ENCODE measurements at regions not wholly inside any gene's neighbourhood (a gene's known extent, or its start where the extent isn't known, plus 50 kb on each side); places are given as distances from the start of the nearest gene placed in this dataset.

GRCh38 chr4:34178476-34178875 is 2065.8 kb downstream of the ARAP2 start:
- H3K4me1 Mint-ChIP-seq: no peaks in the 10 kb centered on the region
- H3K27ac Mint-ChIP-seq: no peak overlapping the region
- peaks cover 26% of the 10 kb centered on the region for H3K9me3 Mint-ChIP-seq
- H3K4me3 Mint-ChIP-seq: no peak overlapping the region
- H3K27me3 Mint-ChIP-seq: no peaks in the 10 kb centered on the region
- H3K36me3 Mint-ChIP-seq: no peaks in the 10 kb centered on the region

GRCh38 chr4:34181311-34181841 is 2062.9 kb downstream of the ARAP2 start:
- H3K4me3 Mint-ChIP-seq: no peak overlapping the region
- H3K27me3 Mint-ChIP-seq: no peaks in the 10 kb centered on the region
- no peak overlapping the region for H3K27ac Mint-ChIP-seq
- H3K9me3 Mint-ChIP-seq: peaks cover 14% of the 10 kb centered on the region
- H3K4me1 Mint-ChIP-seq: no peaks in the 10 kb centered on the region
- H3K36me3 Mint-ChIP-seq: no peaks in the 10 kb centered on the region

- Mint-ChIP-seq H3K9me3 (peaks cover 14% of the 10 kb centered on the region), H3K4me3 (no peak overlapping the region), H3K4me1 (no peaks in the 10 kb centered on the region), H3K36me3 (no peaks in the 10 kb centered on the region), H3K27me3 (no peaks in the 10 kb centered on the region), H3K27ac (no peak overlapping the region)
Observed at GRCh38 chr4:34181891-34182290, 2062.4 kb downstream of the ARAP2 start.

- Mint-ChIP-seq H3K27me3 (no peaks in the 10 kb centered on the region), H3K36me3 (no peaks in the 10 kb centered on the region)
Observed at GRCh38 chr4:34182306-34182705, 2062.0 kb downstream of the ARAP2 start.

GRCh38 chr4:34183926-34184325 is 2060.4 kb downstream of the ARAP2 start:
- no peak overlapping the region for H3K27ac Mint-ChIP-seq
- H3K4me1 Mint-ChIP-seq: no peaks in the 10 kb centered on the region
- no peaks in the 10 kb centered on the region for H3K36me3 Mint-ChIP-seq
- no peaks in the 10 kb centered on the region for H3K27me3 Mint-ChIP-seq
- H3K9me3 Mint-ChIP-seq: peaks cover 18% of the 10 kb centered on the region
- H3K4me3 Mint-ChIP-seq: no peak overlapping the region

More at GRCh38 chr4:34182306-34182705, 2062.0 kb downstream of the ARAP2 start:
- no peak overlapping the region for H3K27ac Mint-ChIP-seq
- H3K9me3 Mint-ChIP-seq: peaks cover 14% of the 10 kb centered on the region
- no peaks in the 10 kb centered on the region for H3K4me1 Mint-ChIP-seq
- H3K4me3 Mint-ChIP-seq: no peak overlapping the region

- Mint-ChIP-seq H3K4me1 (no peaks in the 10 kb centered on the region), H3K9me3 (peaks cover 8% of the 10 kb centered on the region), H3K27me3 (no peaks in the 10 kb centered on the region), H3K36me3 (no peaks in the 10 kb centered on the region), H3K4me3 (no peak overlapping the region), H3K27ac (no peak overlapping the region)
Observed at GRCh38 chr4:34187056-34187455, 2057.3 kb downstream of the ARAP2 start.

- H3K27me3 Mint-ChIP-seq: no peaks in the 10 kb centered on the region
- H3K4me1 Mint-ChIP-seq: no peaks in the 10 kb centered on the region
- H3K36me3 Mint-ChIP-seq: no peaks in the 10 kb centered on the region
- H3K9me3 Mint-ChIP-seq: peaks cover 8% of the 10 kb centered on the region
- no peak overlapping the region for H3K4me3 Mint-ChIP-seq
- no peak overlapping the region for H3K27ac Mint-ChIP-seq
Observed at GRCh38 chr4:34191443-34191842, 2052.9 kb downstream of the ARAP2 start.

GRCh38 chr4:34193451-34194154 is 2050.7 kb downstream of the ARAP2 start:
- no peaks in the 10 kb centered on the region for H3K36me3 Mint-ChIP-seq
- H3K4me1 Mint-ChIP-seq: no peaks in the 10 kb centered on the region
- no peak overlapping the region for H3K27ac Mint-ChIP-seq
- H3K4me3 Mint-ChIP-seq: no peak overlapping the region
- no peaks in the 10 kb centered on the region for H3K27me3 Mint-ChIP-seq
- peaks cover 4% of the 10 kb centered on the region for H3K9me3 Mint-ChIP-seq

GRCh38 chr4:34194585-34194984 is 2049.7 kb downstream of the ARAP2 start:
- no peaks in the 10 kb centered on the region for H3K36me3 Mint-ChIP-seq
- H3K4me3 Mint-ChIP-seq: no peak overlapping the region
- no peaks in the 10 kb centered on the region for H3K4me1 Mint-ChIP-seq
- H3K27ac Mint-ChIP-seq: no peak overlapping the region
- H3K9me3 Mint-ChIP-seq: peaks cover 4% of the 10 kb centered on the region
- no peaks in the 10 kb centered on the region for H3K27me3 Mint-ChIP-seq

GRCh38 chr4:34196375-34196774 is 2047.9 kb downstream of the ARAP2 start:
- H3K36me3 Mint-ChIP-seq: no peaks in the 10 kb centered on the region
- H3K27ac Mint-ChIP-seq: no peak overlapping the region
- H3K4me3 Mint-ChIP-seq: no peak overlapping the region
- H3K27me3 Mint-ChIP-seq: no peaks in the 10 kb centered on the region
- peaks cover 4% of the 10 kb centered on the region for H3K9me3 Mint-ChIP-seq
- H3K4me1 Mint-ChIP-seq: no peaks in the 10 kb centered on the region

GRCh38 chr4:34198966-34199365 is 2045.3 kb downstream of the ARAP2 start:
- H3K27me3 Mint-ChIP-seq: no peaks in the 10 kb centered on the region
- no peaks in the 10 kb centered on the region for H3K36me3 Mint-ChIP-seq
- H3K27ac Mint-ChIP-seq: no peak overlapping the region
- H3K9me3 Mint-ChIP-seq: peaks cover 4% of the 10 kb centered on the region
- H3K4me3 Mint-ChIP-seq: no peak overlapping the region
- no peaks in the 10 kb centered on the region for H3K4me1 Mint-ChIP-seq

GRCh38 chr4:34200535-34200934 is 2043.8 kb downstream of the ARAP2 start:
- H3K27ac Mint-ChIP-seq: no peak overlapping the region
- no peaks in the 10 kb centered on the region for H3K4me1 Mint-ChIP-seq
- H3K4me3 Mint-ChIP-seq: no peak overlapping the region
- H3K9me3 Mint-ChIP-seq: peaks cover 4% of the 10 kb centered on the region
- H3K27me3 Mint-ChIP-seq: no peaks in the 10 kb centered on the region
- no peaks in the 10 kb centered on the region for H3K36me3 Mint-ChIP-seq

- no peak overlapping the region for H3K27ac Mint-ChIP-seq
- no peaks in the 10 kb centered on the region for H3K36me3 Mint-ChIP-seq
- H3K4me1 Mint-ChIP-seq: no peaks in the 10 kb centered on the region
- H3K9me3 Mint-ChIP-seq: no peaks in the 10 kb centered on the region
- H3K4me3 Mint-ChIP-seq: no peak overlapping the region
- H3K27me3 Mint-ChIP-seq: no peaks in the 10 kb centered on the region
Observed at GRCh38 chr4:34202154-34202553, 2042.2 kb downstream of the ARAP2 start.

GRCh38 chr4:34220601-34221000 is 2023.7 kb downstream of the ARAP2 start:
- no peak overlapping the region for H3K4me3 Mint-ChIP-seq
- no peaks in the 10 kb centered on the region for H3K4me1 Mint-ChIP-seq
- H3K36me3 Mint-ChIP-seq: no peaks in the 10 kb centered on the region
- no peak overlapping the region for H3K27ac Mint-ChIP-seq
- H3K27me3 Mint-ChIP-seq: no peaks in the 10 kb centered on the region
- H3K9me3 Mint-ChIP-seq: no peaks in the 10 kb centered on the region

- H3K27ac Mint-ChIP-seq: no peak overlapping the region
- H3K4me3 Mint-ChIP-seq: no peak overlapping the region
- no peaks in the 10 kb centered on the region for H3K4me1 Mint-ChIP-seq
- H3K27me3 Mint-ChIP-seq: no peaks in the 10 kb centered on the region
- H3K36me3 Mint-ChIP-seq: no peaks in the 10 kb centered on the region
- no peaks in the 10 kb centered on the region for H3K9me3 Mint-ChIP-seq
Observed at GRCh38 chr4:34221986-34222385, 2022.3 kb downstream of the ARAP2 start.

- Mint-ChIP-seq H3K36me3 (no peaks in the 10 kb centered on the region), H3K27ac (no peak overlapping the region), H3K27me3 (no peaks in the 10 kb centered on the region), H3K4me3 (no peak overlapping the region), H3K9me3 (peaks cover 14% of the 10 kb centered on the region), H3K4me1 (no peaks in the 10 kb centered on the region)
Observed at GRCh38 chr4:34236118-34236517, 2008.2 kb downstream of the ARAP2 start.

- no peak overlapping the region for H3K4me3 Mint-ChIP-seq
- H3K36me3 Mint-ChIP-seq: no peaks in the 10 kb centered on the region
- H3K27ac Mint-ChIP-seq: no peak overlapping the region
- H3K27me3 Mint-ChIP-seq: no peaks in the 10 kb centered on the region
- no peaks in the 10 kb centered on the region for H3K9me3 Mint-ChIP-seq
- H3K4me1 Mint-ChIP-seq: no peaks in the 10 kb centered on the region
Observed at GRCh38 chr4:34245276-34245675, 1999.0 kb downstream of the ARAP2 start.

All from activated naive CD4-positive, alpha-beta T cell treated with anti-CD3 and anti-CD28 coated beads, Interleukin-2, amount 50 U/mL, for 24 hours (primary cell).